ENCODE measurements at regions not wholly inside any gene's neighbourhood (a gene's known extent, or its start where the extent isn't known, plus 50 kb on each side); places are given as distances from the start of the nearest gene placed in this dataset.

DNA sequence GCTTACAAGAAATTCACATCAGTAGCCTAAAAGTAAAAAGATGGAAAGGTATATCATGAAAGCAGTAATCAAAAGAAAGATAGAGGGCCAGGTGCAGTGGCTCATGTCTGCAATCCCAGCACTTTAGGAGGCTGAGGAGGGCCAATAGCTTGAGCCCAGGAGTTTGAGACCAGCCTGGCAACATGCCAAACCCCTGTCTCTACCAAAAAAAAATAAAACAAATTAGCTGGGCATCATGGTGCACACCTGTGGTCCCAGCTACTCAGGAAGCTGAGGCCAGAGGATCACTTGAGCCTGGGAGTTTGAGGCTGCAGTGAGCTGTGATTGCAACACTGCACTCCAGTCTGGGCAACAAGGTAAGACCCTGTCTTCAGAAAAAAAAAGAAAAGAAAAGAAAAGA is 55.5 kb downstream of the GSPT2 start:
- intact Hi-C loops (cut with DNase I) = no loop called here
- Histone ChIP-seq H3K4me1 (peaks cover under 1% of the 10 kb centered on the region), H3K36me3 (replicated peaks in 1 of 2; ENCODE audit: insufficient read depth in 1 of 2, low read depth in 2 of 2) (no peaks in the 10 kb centered on the region), H3K27me3 (no peaks in the 10 kb centered on the region), H3K9me3 (no peaks in the 10 kb centered on the region), H3K27ac (no peak overlapping the region), H3K4me3 (no peak overlapping the region)
- no peak for TF ChIP-seq POLR2A (IDR thresholded peaks at IDR 0.05)
- TF ChIP-seq, protein P1, sequence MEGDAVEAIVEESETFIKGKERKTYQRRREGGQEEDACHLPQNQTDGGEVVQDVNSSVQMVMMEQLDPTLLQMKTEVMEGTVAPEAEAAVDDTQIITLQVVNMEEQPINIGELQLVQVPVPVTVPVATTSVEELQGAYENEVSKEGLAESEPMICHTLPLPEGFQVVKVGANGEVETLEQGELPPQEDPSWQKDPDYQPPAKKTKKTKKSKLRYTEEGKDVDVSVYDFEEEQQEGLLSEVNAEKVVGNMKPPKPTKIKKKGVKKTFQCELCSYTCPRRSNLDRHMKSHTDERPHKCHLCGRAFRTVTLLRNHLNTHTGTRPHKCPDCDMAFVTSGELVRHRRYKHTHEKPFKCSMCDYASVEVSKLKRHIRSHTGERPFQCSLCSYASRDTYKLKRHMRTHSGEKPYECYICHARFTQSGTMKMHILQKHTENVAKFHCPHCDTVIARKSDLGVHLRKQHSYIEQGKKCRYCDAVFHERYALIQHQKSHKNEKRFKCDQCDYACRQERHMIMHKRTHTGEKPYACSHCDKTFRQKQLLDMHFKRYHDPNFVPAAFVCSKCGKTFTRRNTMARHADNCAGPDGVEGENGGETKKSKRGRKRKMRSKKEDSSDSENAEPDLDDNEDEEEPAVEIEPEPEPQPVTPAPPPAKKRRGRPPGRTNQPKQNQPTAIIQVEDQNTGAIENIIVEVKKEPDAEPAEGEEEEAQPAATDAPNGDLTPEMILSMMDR (IDR thresholded peaks at IDR 0.05) = no peak
- no peak for DNase-seq
- ATAC-seq = no peak

DNA sequence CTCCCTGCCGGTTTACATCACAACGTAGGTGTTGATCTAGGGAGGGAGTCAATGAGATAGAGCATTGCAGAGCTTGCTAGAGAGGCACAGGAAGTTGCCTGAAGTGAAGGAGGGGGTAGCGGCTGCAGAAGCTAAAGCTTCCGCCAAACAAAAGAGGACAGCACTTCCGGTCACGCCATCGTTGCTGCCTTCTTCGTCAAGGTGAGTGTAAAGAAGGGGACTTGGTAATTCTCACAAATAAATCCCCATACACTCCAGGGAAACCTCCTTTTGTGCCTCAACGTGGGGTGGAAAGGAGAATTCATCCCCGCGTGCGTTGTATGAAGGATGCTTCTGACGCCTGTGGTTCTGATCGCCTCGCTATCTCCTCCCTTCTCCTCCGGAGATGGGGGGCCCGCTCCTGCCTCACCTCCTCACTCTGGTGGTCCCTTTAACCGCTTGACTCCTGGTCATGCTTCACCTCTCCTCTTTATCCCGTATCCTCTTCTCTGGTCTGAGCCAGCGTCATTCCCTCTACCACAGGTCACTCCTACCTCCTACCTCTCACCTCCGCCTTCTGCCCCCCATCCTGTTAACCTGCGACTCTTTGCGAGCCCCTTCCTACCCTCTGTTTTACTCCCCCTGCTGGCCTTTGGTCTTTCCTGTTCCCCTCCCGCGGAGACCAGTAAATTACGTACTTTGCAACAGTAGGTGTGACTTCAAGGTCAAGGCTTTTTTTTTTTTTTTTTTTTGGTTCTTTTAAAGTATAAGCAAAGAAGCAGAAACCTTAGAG is 59.9 kb downstream of the GSPT2 start:
- peak; percentile 70 for ATAC-seq

DNA sequence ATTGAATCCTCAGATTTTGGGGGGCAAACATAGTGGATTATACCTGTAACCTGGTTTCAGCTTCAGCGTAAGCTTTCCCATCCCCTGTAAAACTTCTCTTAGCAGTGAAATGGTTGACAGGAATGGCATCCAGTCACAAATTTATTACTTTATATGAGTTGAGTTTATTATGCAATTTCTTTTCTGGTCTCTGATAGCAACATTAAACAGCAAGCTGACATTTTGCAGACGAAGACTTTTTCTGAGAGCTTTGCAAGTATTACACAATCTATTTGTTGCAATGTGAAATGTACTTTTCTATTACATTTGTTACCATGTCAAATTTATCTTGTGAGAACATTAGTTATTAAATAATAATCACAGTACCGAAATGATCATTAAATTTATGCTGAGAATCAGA is 60.6 kb downstream of the GSPT2 start:
- Histone ChIP-seq H3K4me3 (no peak overlapping the region), H3K27ac (no peak overlapping the region), H3K27me3 (no peaks in the 10 kb centered on the region), H3K9me3 (no peaks in the 10 kb centered on the region), H3K36me3 (replicated peaks in 1 of 2; ENCODE audit: insufficient read depth in 1 of 2, low read depth in 2 of 2) (no peaks in the 10 kb centered on the region), H3K4me1 (peaks cover 6% of the 10 kb centered on the region)
- no peak for DNase-seq
- 28 to 35% methylated on average over 3 of the region's 3 CpGs for WGBS, 2 donors
- TF ChIP-seq, protein P1 (IDR thresholded peaks at IDR 0.05) = no peak
- no peak for TF ChIP-seq POLR2A (IDR thresholded peaks at IDR 0.05)
- intact Hi-C loops (cut with DNase I) = no loop called here
- ATAC-seq = no peak

More for the DNA sequence above, 59.9 kb downstream of the GSPT2 start:
- Histone ChIP-seq H3K4me3 (peak overlapping the region; percentile 12 to 40), H3K27me3 (no peaks in the 10 kb centered on the region), H3K4me1 (peaks cover 6% of the 10 kb centered on the region), H3K36me3 (replicated peaks in 1 of 2; ENCODE audit: insufficient read depth in 1 of 2, low read depth in 2 of 2) (no peaks in the 10 kb centered on the region), H3K9me3 (no peaks in the 10 kb centered on the region), H3K27ac (peak overlapping the region in 3 of 4 donors; percentile 60 to 68 (median 61))
- intact Hi-C loops (cut with DNase I) = no loop called here
- DNase-seq = peak; percentile 49 to 67 (median 52)
- TF ChIP-seq POLR2A (IDR thresholded peaks at IDR 0.05) = peak in 2 of 3 donors; percentile 24 to 41
- TF ChIP-seq, protein P1 (IDR thresholded peaks at IDR 0.05) = peak in 2 of 7 experiments; percentile 39 to 43
- WGBS, 2 donors = 0 to 1% methylated on average over 10 to 20 of the region's 26 CpGs

DNA sequence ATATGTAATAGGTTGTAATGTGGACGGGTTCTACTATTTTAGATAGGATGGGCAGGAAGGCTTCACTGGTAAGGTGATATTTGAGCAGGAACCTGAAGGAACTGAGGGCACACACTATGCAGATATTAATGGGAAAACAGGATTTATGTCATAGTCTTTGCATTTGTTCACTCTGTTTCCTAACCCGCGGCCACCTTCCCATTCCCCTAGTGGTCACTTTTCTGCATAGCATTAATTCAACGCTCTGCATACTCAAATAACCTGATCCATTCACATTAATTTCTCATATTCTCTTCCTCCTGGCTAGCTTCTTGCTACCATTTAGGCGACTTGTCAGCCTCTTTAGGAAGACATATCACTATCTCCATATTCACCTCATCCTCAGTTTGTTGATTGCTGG is 61.5 kb downstream of the GSPT2 start:
- 88 to 96% methylated on average over 5 of the region's 5 CpGs for WGBS, 2 donors
- DNase-seq = no peak
- Histone ChIP-seq H3K27ac (no peak overlapping the region), H3K4me1 (peaks cover 6% of the 10 kb centered on the region), H3K4me3 (no peak overlapping the region), H3K36me3 (replicated peaks in 1 of 2; ENCODE audit: insufficient read depth in 1 of 2, low read depth in 2 of 2) (no peaks in the 10 kb centered on the region), H3K9me3 (no peaks in the 10 kb centered on the region), H3K27me3 (no peaks in the 10 kb centered on the region)
- intact Hi-C loops (cut with DNase I) = no loop called here
- TF ChIP-seq, protein P1 (IDR thresholded peaks at IDR 0.05) = no peak
- no peak for TF ChIP-seq POLR2A (IDR thresholded peaks at IDR 0.05)
- ATAC-seq = no peak

Data from body of pancreas (tissue), 4 donors.